Suprapubic skin (tissue), 4 donors: ENCODE measurements at regions not wholly inside any gene's neighbourhood (a gene's known extent, or its start where the extent isn't known, plus 50 kb on each side); places are given as distances from the start of the nearest gene placed in this dataset.

Experiments
- DNase-seq, 2 donors: peaks; one replicate each; pipeline ENCODE4 v3.0.0-alpha.2; 2019; ENCODE audit warnings: low spot score in 2 of 2
- H3K27ac ChIP-seq: fragments of 200-600 bp; sonication (generic); one replicate; pipeline ENCODE4 v1.5.1; 2019
- H3K27me3 ChIP-seq: fragments of 200-600 bp; sonication (generic); one replicate; pipeline ENCODE4 v1.5.1; 2019
- H3K36me3 ChIP-seq: fragments of 200-600 bp; sonication (generic); one replicate; pipeline ENCODE4 v1.5.1; 2019
- H3K4me1 ChIP-seq: fragments of 200-600 bp; sonication (generic); one replicate; pipeline ENCODE4 v1.5.1; 2019
- H3K4me3 ChIP-seq: fragments of 200-600 bp; sonication (generic); one replicate; pipeline ENCODE4 v1.5.1; 2019; ENCODE audit warnings: mild to moderate bottlenecking
- H3K9me3 ChIP-seq: fragments of 200-600 bp; sonication (generic); one replicate; pipeline ENCODE4 v1.5.1; 2019
- EP300 ChIP-seq: sonication (generic); formaldehyde crosslinking; IDR thresholded peaks from one replicate; pipeline ENCODE4 v1.6.1; 2017; ENCODE audit warnings: antibody characterized with exemption
- POLR2A ChIP-seq, 2 donors: fragments of 450-650 bp; IDR thresholded peaks; one replicate each; pipeline ENCODE4 v1.6.1; 2017; ENCODE audit warnings: antibody characterized with exemption in 2 of 2, mild to moderate bottlenecking in 2 of 2, moderate library complexity in 2 of 2
- POLR2AphosphoS5 ChIP-seq, 3 donors: sonication (generic); formaldehyde crosslinking; IDR thresholded peaks; one replicate each; pipeline ENCODE4 v1.6.1; 2017; ENCODE audit warnings: antibody characterized with exemption in 3 of 3
- WGBS: methylation state at CpG from one replicate; pipeline ENCODE4 v1.1.5; 2018; 5-methylcytosine and 5-hydroxymethylcytosine counted together
- TF ChIP-seq, protein P1 (sequence below), 2 donors: fragments of 200-600 bp in 1 of 2; fragments of 450-650 bp in 1 of 2; sonication (generic) in 1 of 2; IDR thresholded peaks; one replicate each; pipeline ENCODE4 v1.5.1; 2016 to 2019; ENCODE audit warnings: antibody characterized with exemption in 2 of 2, mild to moderate bottlenecking in 1 of 2, moderate library complexity in 1 of 2

DNA sequence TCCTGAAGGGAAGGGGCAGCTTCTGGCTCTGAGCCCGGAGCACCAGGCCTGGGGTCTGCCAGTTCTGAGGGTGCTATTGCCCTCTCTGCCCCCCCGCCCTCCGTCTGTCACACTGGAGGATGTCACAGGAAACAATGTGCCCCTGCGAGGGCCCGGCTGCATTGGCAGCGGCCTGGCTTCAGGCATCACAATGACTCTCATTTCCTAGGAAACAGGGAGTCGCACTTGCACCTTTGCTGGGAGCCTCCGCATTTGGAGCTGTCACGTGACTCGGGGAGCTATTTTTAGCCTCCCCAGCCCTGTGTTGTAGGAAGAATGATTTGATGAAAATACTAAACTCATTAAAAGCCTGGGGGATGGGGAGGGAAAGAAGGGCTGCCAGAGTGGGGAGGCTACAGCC, 518.9 kb downstream of the SHQ1 start:
- H3K36me3 ChIP-seq = no peaks in the 10 kb centered on the region
- no peak for TF ChIP-seq POLR2A (IDR thresholded peaks at IDR 0.05)
- TF ChIP-seq, protein P1, sequence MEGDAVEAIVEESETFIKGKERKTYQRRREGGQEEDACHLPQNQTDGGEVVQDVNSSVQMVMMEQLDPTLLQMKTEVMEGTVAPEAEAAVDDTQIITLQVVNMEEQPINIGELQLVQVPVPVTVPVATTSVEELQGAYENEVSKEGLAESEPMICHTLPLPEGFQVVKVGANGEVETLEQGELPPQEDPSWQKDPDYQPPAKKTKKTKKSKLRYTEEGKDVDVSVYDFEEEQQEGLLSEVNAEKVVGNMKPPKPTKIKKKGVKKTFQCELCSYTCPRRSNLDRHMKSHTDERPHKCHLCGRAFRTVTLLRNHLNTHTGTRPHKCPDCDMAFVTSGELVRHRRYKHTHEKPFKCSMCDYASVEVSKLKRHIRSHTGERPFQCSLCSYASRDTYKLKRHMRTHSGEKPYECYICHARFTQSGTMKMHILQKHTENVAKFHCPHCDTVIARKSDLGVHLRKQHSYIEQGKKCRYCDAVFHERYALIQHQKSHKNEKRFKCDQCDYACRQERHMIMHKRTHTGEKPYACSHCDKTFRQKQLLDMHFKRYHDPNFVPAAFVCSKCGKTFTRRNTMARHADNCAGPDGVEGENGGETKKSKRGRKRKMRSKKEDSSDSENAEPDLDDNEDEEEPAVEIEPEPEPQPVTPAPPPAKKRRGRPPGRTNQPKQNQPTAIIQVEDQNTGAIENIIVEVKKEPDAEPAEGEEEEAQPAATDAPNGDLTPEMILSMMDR (IDR thresholded peaks at IDR 0.05) = no peak
- no peak for TF ChIP-seq POLR2AphosphoS5 (IDR thresholded peaks at IDR 0.05)
- no peak for TF ChIP-seq EP300
- peaks cover 6% of the 10 kb centered on the region for H3K4me1 ChIP-seq
- no peak overlapping the region for H3K4me3 ChIP-seq
- DNase-seq = no peak
- H3K9me3 ChIP-seq = no peaks in the 10 kb centered on the region
- H3K27me3 ChIP-seq = peaks cover 5% of the 10 kb centered on the region
- H3K27ac ChIP-seq = no peak overlapping the region
- 40% methylated on average over 9 of the region's 10 CpGs for WGBS

DNA sequence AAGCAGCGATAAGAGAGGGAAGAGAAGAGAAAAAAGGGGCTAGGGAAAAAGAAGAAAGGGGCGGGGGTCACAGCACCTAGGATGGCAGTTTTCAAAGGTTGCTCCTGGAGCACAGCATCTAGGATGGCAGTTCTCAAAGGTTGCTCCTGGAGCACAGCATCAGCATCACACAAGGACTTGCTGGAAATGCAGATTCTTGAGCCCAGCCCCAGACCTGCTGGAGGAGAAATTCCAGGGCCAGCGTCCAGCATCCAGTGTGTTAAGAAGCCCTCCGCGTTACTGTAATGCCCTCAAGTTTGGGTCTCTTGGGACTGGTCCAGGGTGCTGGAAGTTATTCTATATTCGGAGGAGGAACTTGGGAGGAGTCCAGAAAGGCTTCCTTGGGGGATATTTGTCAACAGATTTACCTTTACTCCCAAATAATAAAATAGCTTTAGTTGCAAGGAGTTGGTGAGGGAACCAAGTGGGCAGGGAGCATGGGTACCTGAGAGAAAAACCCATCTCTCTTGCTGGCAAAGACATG, 519.4 kb downstream of the SHQ1 start:
- Histone ChIP-seq H3K27me3 (peaks cover 5% of the 10 kb centered on the region), H3K4me3 (no peak overlapping the region), H3K9me3 (no peaks in the 10 kb centered on the region), H3K27ac (no peak overlapping the region), H3K36me3 (no peaks in the 10 kb centered on the region), H3K4me1 (peaks cover 8% of the 10 kb centered on the region)
- no peak for DNase-seq
- no peak for TF ChIP-seq POLR2A (IDR thresholded peaks at IDR 0.05)
- no peak for TF ChIP-seq EP300
- TF ChIP-seq POLR2AphosphoS5 (IDR thresholded peaks at IDR 0.05) = no peak
- TF ChIP-seq, protein P1 (IDR thresholded peaks at IDR 0.05) = no peak
- 73% methylated on average over 6 of the region's 6 CpGs for WGBS

DNA sequence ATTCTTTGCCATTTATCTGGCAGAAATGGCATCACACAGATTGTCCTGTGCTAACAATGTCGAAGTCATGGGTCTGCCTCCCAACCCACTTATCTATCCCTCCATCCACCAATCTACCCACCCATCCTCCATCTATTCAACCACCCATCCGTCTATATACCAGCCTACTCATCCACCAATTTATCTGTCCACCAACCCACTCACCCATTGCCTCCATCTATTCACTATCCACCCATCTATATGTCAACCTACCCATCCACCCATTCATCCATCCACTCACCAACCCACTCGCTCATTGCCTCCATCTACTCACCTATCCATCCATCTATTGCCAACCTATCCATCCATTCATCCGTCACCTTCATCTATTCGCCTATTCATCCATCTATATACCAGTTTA, 521.2 kb downstream of the SHQ1 start:
- Histone ChIP-seq H3K36me3 (no peaks in the 10 kb centered on the region), H3K27me3 (peaks cover 5% of the 10 kb centered on the region), H3K27ac (no peak overlapping the region), H3K4me3 (no peak overlapping the region), H3K4me1 (peaks cover 13% of the 10 kb centered on the region), H3K9me3 (no peaks in the 10 kb centered on the region)
- TF ChIP-seq, protein P1 (IDR thresholded peaks at IDR 0.05) = no peak
- TF ChIP-seq EP300 (no peak), POLR2AphosphoS5 (IDR thresholded peaks at IDR 0.05) (no peak), POLR2A (IDR thresholded peaks at IDR 0.05) (no peak)
- no peak for DNase-seq
- 93% methylated on average over 5 of the region's 5 CpGs for WGBS

DNA sequence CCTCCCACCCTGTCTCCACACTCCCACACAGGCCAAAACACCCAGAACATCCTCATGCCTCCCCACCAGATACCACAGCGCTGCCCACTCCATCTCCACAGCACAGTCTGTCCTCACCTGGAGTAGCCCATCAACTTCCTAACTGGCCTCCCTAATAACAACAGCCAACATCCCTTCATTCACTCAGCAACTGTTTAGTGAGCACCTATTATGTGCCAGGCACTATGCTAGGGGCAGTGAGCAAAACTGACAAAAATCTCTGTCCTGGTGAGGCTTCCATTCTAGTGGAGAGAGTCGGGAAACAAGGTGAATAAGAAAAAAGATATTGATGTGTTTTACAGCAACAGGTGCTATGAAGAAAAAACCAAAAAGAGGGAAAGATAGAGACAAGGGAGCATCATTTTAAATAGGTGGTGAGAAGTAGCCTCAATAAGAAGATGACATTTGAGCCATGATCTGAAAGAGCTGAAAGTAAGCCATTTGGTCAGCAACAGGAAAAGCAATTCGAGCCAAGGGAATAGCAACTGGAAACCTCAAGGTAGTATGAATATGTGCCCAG, 523.9 kb downstream of the SHQ1 start:
- H3K4me3 ChIP-seq = no peak overlapping the region
- no peak for DNase-seq
- H3K27me3 ChIP-seq = peaks cover 5% of the 10 kb centered on the region
- H3K36me3 ChIP-seq = no peaks in the 10 kb centered on the region
- TF ChIP-seq POLR2A (IDR thresholded peaks at IDR 0.05) = no peak
- TF ChIP-seq, protein P1 (IDR thresholded peaks at IDR 0.05) = no peak
- no peak for TF ChIP-seq POLR2AphosphoS5 (IDR thresholded peaks at IDR 0.05)
- H3K9me3 ChIP-seq = no peaks in the 10 kb centered on the region
- peaks cover 11% of the 10 kb centered on the region for H3K4me1 ChIP-seq
- H3K27ac ChIP-seq = no peak overlapping the region
- 96% methylated on average over 3 of the region's 3 CpGs for WGBS

DNA sequence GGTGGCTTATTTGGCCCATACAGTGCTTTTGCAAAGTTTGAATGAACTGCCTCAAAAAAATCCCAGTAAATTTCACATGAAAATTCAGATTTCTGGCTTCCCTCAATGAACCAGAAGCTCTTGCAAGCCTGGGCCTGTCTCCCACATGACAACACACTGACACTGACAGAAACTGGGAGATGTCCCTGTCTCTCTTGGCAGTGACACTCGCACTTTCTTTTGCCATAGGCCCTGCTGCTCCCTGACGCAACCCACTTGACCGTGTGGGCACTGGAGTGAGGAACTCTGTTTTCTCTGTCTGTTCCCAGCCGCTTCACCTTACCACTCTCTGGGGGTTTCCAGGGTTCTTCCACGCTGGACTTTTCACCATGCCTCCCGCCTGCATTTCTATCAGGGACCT, 524.5 kb downstream of the SHQ1 start:
- Histone ChIP-seq H3K9me3 (no peaks in the 10 kb centered on the region), H3K36me3 (no peaks in the 10 kb centered on the region), H3K4me1 (peaks cover 15% of the 10 kb centered on the region), H3K4me3 (no peak overlapping the region), H3K27ac (no peak overlapping the region), H3K27me3 (peaks cover 2% of the 10 kb centered on the region)
- WGBS = 67% methylated on average over 6 of the region's 6 CpGs
- TF ChIP-seq, protein P1 (IDR thresholded peaks at IDR 0.05) = no peak
- TF ChIP-seq EP300 (no peak), POLR2A (IDR thresholded peaks at IDR 0.05) (no peak), POLR2AphosphoS5 (IDR thresholded peaks at IDR 0.05) (no peak)
- no peak for DNase-seq
